Smooth muscle cell (in vitro differentiated cells): ENCODE measurements at regions not wholly inside any gene's neighbourhood (a gene's known extent, or its start where the extent isn't known, plus 50 kb on each side); places are given as distances from the start of the nearest gene placed in this dataset.

ENCODE experiments used
- DNase-seq: peaks from one replicate; lab custom pipeline; 2025; ENCODE audit not compliant: unreplicated experiment; lab: John Stamatoyannopoulos, UW
- H2AFZ ChIP-seq: fragments of 200-600 bp; sonication (generic); 2 replicates; pipeline ENCODE4 v1.6.0; 2016; ENCODE audit warnings: antibody characterized with exemption, low read depth, mild to moderate bottlenecking
- H3F3A ChIP-seq: fragments of 200-600 bp; sonication (generic); 2 replicates; pipeline ENCODE4 v1.6.0; 2017; ENCODE audit warnings: antibody characterized with exemption, low read depth
- H3K27ac ChIP-seq: fragments of 200-600 bp; sonication (generic); 2 replicates; pipeline ENCODE4 v1.5.1; 2016; ENCODE audit warnings: low read depth, mild to moderate bottlenecking
- H3K27me3 ChIP-seq: fragments of 200-600 bp; sonication (generic); 2 replicates; pipeline ENCODE4 v1.6.1; 2016; ENCODE audit warnings: low read depth, mild to moderate bottlenecking
- H3K36me3 ChIP-seq: fragments of 200-600 bp; sonication (generic); 2 replicates; pipeline ENCODE4 v1.5.1; 2016; ENCODE audit warnings: low read depth
- H3K4me1 ChIP-seq: fragments of 200-600 bp; sonication (generic); 2 replicates; pipeline ENCODE4 v1.5.1; 2016; ENCODE audit warnings: low read depth
- H3K4me2 ChIP-seq: fragments of 200-600 bp; sonication (generic); 2 replicates; pipeline ENCODE4 v1.6.0; 2016; ENCODE audit warnings: mild to moderate bottlenecking
- H3K4me3 ChIP-seq: fragments of 200-600 bp; sonication (generic); 2 replicates; pipeline ENCODE4 v1.5.1; 2016; ENCODE audit warnings: mild to moderate bottlenecking
- H3K79me2 ChIP-seq: fragments of 200-600 bp; sonication (generic); 2 replicates; pipeline ENCODE4 v1.6.0; 2016; ENCODE audit warnings: low read depth, mild to moderate bottlenecking
- H3K9ac ChIP-seq: fragments of 200-600 bp; sonication (generic); 2 replicates; pipeline ENCODE4 v1.6.0; 2016; ENCODE audit warnings: low read depth
- H3K9me3 ChIP-seq: fragments of 200-600 bp; sonication (generic); replicated peaks from 2 replicates; pipeline ENCODE4 v1.5.1; 2016; ENCODE audit warnings: low read depth
- H4K20me1 ChIP-seq: fragments of 200-600 bp; sonication (generic); 2 replicates; pipeline ENCODE4 v1.6.0; 2016; ENCODE audit warnings: low read depth
- WGBS: methylation state at CpG from one replicate; pipeline ENCODE4 v1.1.7; 2016; ENCODE audit warnings: low lambda C conversion rate; 5-methylcytosine and 5-hydroxymethylcytosine counted together
- TF ChIP-seq, protein P1 (sequence below): fragments of 200-600 bp; sonication (generic); IDR thresholded peaks from 2 replicates; pipeline ENCODE4 v1.5.1; 2017; ENCODE audit warnings: borderline replicate concordance, mild to moderate bottlenecking, antibody characterized with exemption; ENCODE audit not compliant: insufficient read depth, poor library complexity, severe bottlenecking

DNA sequence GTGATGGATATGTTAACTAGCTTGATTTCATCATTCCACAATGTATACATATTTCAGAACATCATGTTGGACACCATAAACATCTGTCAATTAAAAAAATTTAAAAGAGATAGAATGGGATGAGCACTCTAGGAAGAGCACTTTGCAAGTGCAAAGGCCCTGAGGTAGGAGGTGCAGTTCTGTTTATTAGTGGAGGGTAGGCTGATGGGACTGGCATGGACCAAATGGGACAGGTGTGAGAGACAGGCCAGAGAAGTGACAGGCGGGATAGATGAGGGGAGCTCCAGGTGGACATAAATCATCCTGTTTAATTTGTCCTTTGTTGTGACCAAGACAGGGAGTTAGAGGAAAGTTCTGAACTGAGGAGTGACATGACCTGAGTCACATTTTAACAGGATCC, 477.9 kb downstream of the TSN start:
- no peaks in the 10 kb centered on the region for H3K9me3 ChIP-seq
- H2AFZ ChIP-seq, result no peak overlapping the region
- 89% methylated on average over 1 of the region's 1 CpG for WGBS
- H3K4me3 ChIP-seq, result no peak overlapping the region
- no peaks in the 10 kb centered on the region for H3K79me2 ChIP-seq
- TF ChIP-seq, protein P1, sequence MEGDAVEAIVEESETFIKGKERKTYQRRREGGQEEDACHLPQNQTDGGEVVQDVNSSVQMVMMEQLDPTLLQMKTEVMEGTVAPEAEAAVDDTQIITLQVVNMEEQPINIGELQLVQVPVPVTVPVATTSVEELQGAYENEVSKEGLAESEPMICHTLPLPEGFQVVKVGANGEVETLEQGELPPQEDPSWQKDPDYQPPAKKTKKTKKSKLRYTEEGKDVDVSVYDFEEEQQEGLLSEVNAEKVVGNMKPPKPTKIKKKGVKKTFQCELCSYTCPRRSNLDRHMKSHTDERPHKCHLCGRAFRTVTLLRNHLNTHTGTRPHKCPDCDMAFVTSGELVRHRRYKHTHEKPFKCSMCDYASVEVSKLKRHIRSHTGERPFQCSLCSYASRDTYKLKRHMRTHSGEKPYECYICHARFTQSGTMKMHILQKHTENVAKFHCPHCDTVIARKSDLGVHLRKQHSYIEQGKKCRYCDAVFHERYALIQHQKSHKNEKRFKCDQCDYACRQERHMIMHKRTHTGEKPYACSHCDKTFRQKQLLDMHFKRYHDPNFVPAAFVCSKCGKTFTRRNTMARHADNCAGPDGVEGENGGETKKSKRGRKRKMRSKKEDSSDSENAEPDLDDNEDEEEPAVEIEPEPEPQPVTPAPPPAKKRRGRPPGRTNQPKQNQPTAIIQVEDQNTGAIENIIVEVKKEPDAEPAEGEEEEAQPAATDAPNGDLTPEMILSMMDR, result no peak
- DNase-seq, result no peak
- H3K36me3 ChIP-seq, result no peaks in the 10 kb centered on the region
- no peak overlapping the region for H3K4me2 ChIP-seq
- H4K20me1 ChIP-seq, result no peaks in the 10 kb centered on the region
- H3F3A ChIP-seq, result no peaks in the 10 kb centered on the region
- H3K27me3 ChIP-seq, result no peaks in the 10 kb centered on the region
- no peak overlapping the region for H3K9ac ChIP-seq
- no peaks in the 10 kb centered on the region for H3K4me1 ChIP-seq
- H3K27ac ChIP-seq, result no peak overlapping the region

DNA sequence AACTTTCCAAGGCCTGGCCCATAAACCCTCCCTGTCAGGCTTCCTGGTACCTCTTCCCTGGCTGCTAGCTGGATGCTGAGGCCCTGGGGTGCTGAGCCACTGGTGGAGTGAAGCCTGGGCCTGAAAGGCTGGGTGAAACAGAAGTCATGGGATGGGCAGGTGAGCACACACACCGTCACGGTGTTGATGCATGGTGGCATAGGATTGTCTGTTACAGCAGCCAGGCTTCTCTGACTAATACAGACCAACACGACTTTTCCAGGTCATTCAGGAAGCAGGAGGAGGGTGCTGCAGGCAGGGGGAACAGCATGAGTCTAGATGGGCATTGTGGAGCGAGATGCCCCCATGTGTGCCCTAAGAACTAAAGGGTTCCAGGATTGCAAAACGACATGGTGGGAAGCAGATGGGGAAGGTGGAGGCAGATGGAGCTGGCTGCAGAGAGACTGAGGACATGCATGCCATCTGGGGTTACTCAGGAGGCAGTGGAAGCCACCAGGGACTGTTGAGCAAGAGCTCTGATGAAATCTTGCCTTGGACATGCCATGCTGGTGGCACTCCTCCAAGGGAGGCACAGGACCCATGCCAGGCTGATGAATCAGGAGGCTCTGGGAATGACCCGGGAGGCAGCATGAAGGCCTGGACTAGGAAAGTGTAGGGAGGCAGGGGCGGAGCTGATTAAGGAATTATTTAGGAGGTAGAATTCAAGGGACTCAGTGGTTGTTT, 480.9 kb downstream of the TSN start:
- Histone ChIP-seq H3K27me3 (no peaks in the 10 kb centered on the region), H3K9me3 (no peaks in the 10 kb centered on the region), H3K27ac (no peak overlapping the region), H2AFZ (no peak overlapping the region), H4K20me1 (no peaks in the 10 kb centered on the region), H3K4me1 (no peaks in the 10 kb centered on the region), H3F3A (no peaks in the 10 kb centered on the region), H3K79me2 (no peaks in the 10 kb centered on the region), H3K4me2 (no peak overlapping the region), H3K4me3 (no peak overlapping the region), H3K9ac (no peak overlapping the region), H3K36me3 (no peaks in the 10 kb centered on the region)
- TF ChIP-seq, protein P1, result no peak
- DNase-seq, result no peak
- 83% methylated on average over 7 of the region's 7 CpGs for WGBS

DNA sequence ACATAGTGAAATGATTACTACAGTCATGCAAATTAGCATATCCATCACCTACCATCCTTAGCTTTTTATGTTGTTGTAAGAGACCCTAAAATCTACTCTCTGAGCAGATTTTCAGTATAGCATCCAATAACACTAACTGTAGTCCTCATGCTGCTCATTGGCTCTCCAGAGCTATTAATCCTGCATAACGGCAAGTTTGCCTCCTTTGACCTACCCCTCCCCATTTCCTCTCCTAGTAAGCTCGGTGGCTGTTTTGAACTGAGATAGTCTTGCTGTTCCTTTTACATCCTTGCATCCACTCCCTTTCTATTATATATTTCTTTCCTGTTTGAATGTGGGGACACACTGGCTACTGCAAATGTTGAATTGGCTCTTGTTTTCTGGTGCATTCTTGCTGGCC, 481.5 kb downstream of the TSN start:
- 69% methylated on average over 2 of the region's 2 CpGs for WGBS
- Histone ChIP-seq H3F3A (no peaks in the 10 kb centered on the region), H3K9me3 (no peaks in the 10 kb centered on the region), H4K20me1 (no peaks in the 10 kb centered on the region), H2AFZ (no peak overlapping the region), H3K4me2 (no peak overlapping the region), H3K27ac (no peak overlapping the region), H3K4me1 (no peaks in the 10 kb centered on the region), H3K4me3 (no peak overlapping the region), H3K79me2 (no peaks in the 10 kb centered on the region), H3K9ac (no peak overlapping the region), H3K36me3 (no peaks in the 10 kb centered on the region), H3K27me3 (peaks cover under 1% of the 10 kb centered on the region)
- TF ChIP-seq, protein P1, result no peak
- no peak for DNase-seq

DNA sequence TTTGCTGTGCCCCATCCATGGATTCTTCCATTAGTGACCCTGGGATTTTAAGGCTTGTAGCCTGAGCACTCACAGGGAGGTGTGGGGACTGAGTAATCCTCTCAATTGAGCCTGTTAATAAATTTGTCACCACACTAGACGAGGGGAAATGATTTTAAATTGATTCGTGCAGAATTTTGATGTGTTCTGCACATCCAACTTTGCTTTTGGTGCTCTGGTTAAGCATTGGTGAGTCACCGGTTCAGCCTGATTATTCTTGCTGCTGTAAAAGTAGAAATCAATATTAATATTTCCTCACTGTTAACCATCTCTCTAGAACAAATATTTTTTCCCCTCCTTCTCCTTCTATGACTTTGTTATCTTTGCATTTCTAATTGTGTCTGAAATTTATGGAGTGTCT, 482.0 kb downstream of the TSN start:
- H3K4me2 ChIP-seq, result no peak overlapping the region
- no peak for DNase-seq
- no peak overlapping the region for H2AFZ ChIP-seq
- H3K9me3 ChIP-seq, result no peaks in the 10 kb centered on the region
- no peaks in the 10 kb centered on the region for H3K36me3 ChIP-seq
- H4K20me1 ChIP-seq, result no peaks in the 10 kb centered on the region
- no peak overlapping the region for H3K27ac ChIP-seq
- TF ChIP-seq, protein P1, result no peak
- no peaks in the 10 kb centered on the region for H3F3A ChIP-seq
- WGBS, result 81% methylated on average over 3 of the region's 3 CpGs
- no peaks in the 10 kb centered on the region for H3K79me2 ChIP-seq
- H3K4me1 ChIP-seq, result no peaks in the 10 kb centered on the region
- no peak overlapping the region for H3K9ac ChIP-seq
- H3K27me3 ChIP-seq, result peaks cover 6% of the 10 kb centered on the region
- H3K4me3 ChIP-seq, result no peak overlapping the region
